ENCODE measurements at regions not wholly inside any gene's neighbourhood (a gene's known extent, or its start where the extent isn't known, plus 50 kb on each side); places are given as distances from the start of the nearest gene placed in this dataset.

DNA sequence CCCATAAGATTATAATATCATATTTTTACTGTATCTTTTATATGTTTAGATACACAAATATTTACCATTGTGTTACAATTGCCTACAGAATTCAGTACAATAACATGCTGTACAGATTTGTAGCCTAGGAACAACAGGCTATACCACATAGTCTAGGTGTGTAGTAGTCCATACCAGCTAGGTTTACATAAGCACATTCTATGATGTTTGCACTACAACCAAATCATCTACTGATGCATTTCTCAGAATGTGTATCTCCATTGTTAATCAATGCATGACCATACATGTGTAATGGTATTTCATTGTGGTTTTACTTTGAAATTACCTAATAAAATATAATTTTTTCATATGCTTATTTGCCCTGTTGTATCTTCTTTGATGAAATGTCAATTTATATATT, 288.1 kb upstream of the PCDH10 start:
- no peak for DNase-seq (ENCODE audit: low read depth)

DNA sequence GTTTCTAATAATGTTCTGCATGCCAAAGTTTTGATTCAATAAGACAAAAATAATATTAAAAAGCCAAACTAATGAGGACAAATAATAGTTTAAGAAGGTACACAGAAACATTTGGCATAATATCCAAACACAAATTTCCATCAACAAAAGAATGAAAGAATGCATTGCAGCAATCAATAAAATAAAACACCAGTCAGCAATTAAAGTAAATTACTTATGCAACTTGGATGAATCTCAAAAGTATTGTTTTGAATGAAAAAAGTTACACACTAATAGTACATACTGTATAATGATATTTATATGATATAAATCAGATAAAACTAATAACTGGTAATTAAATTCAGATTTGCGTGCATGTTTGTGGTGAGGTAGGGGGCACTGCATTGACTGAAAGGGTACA, 285.5 kb upstream of the PCDH10 start:
- DNase-seq (ENCODE audit: low read depth): no peak

DNA sequence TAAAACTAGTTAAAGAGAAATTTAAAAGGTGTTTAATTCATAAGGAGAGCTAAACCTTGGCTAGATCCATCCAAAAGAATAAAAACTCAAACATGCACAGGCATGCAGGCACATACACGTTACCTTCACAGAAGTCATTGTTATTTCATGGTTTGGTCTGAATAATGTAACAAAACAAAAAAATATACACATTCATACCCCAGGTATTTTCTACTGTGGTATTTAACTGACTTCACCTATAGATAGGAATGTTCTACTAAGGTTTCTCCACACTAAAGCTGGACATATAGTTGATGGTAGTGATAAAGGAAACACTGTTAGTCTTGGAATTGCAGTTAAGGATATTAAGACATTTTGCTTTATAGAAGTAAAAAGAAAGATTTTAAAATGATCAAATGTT, 283.6 kb upstream of the PCDH10 start:
- no peak for DNase-seq (ENCODE audit: low read depth)

GRCh38 chr4:132865922-132866321, 283.2 kb upstream of the PCDH10 start:
- no peak for DNase-seq (ENCODE audit: low read depth)

DNA sequence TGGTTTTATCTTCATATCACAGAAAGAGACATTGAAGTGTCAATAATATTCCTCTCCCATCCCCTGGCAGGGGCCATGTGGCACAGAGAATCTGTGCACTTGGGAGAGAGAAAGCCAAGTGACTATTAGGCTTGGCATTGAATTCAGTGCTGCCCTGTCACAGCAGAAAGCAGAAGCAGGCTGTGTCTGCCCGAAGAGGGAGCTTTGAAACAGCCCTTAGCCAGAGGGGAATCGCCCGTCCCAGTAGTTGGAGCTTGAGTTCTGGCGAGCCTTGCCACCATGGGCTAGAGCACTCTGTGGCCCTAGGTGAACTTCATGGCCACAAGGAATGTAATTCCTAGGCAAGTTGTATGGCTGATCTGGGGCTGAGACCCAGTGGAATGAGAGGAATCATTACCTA, 282.5 kb upstream of the PCDH10 start:
- DNase-seq (ENCODE audit: low read depth): no peak

DNA sequence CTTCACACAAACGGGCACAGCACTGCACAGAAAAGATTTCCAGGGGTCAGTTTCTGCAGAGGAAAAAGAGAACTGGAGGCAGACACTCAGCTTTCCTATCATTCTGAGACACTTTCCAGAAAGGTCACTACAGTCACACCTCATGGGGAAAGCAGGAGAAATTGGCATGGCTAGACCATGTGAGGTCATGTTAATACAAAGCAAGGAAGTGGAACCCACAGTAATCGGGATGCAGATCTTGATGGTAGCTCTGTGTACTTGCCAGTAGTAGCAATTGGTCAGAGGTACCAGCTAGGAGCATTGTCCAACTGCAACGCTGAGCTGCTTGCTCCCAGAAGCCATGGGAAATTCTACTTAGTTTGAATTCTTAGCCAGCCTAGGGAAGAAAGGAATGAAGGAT, 255.3 kb upstream of the PCDH10 start:
- no peak for DNase-seq (ENCODE audit: low read depth)

DNA sequence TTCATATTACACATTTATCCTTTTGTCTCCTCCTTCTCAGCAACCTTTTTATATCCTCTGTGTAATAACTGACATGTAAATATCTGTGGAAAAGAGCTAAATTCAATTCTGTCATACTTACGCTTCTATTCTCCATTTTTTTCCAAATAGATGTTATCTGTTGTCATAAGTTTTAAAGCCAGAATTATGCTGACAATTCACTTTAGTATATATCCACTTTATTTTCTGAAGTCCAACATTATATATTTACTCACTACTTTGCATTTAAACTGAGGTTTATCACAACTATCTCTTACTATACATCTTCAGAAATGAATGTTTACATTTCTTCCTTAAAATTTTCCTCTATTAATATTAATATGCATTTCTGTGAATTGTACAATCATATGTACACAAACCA, 247.9 kb upstream of the PCDH10 start:
- no peak for DNase-seq (ENCODE audit: low read depth)

GRCh38 chr4:132910229-132910748, 238.8 kb upstream of the PCDH10 start:
- DNase-seq (ENCODE audit: low read depth): no peak

GRCh38 chr4:132918096-132918495, 231.0 kb upstream of the PCDH10 start:
- DNase-seq (ENCODE audit: low read depth): no peak

GRCh38 chr4:132923516-132923915, 225.6 kb upstream of the PCDH10 start:
- no peak for DNase-seq (ENCODE audit: low read depth)

DNA sequence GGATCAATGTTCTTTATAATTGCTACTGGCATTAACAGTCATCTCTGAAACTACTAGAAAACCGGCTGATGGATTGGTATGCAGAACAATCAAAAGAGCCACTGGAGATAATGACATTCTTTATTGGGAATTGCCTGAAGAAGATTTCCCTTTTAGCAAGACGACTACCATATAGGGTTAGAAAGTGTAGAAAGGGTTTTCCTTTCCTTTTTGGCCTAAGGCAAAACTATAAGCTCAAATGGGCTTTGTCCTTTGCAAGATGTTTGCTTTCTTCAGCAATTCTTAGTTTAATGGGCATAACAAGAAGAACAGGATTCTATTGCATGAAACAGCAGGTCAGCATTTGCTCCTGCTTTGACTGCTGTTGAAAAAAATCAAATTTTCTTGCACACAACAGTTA, 214.2 kb upstream of the PCDH10 start:
- DNase-seq (ENCODE audit: low read depth): no peak

DNA sequence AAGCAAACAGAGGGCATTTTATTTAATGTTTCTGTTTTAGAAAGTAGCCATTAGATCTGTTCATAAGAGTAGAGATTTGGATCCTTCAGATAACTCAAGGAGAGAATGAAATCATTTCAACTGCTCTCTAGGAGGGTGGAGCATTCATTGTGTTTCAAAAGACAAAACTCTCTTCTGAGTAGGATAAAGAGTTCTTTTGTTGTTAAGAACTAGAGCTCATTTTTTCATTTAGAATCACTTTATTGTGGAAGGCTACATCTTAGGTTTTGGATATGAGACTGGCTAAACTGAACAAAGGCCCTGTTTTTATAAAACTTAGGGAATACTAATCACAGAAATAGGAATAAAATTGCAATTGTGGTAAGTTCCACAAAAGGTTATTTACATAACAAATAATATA, 193.9 kb upstream of the PCDH10 start:
- no peak for DNase-seq (ENCODE audit: low read depth)

DNA sequence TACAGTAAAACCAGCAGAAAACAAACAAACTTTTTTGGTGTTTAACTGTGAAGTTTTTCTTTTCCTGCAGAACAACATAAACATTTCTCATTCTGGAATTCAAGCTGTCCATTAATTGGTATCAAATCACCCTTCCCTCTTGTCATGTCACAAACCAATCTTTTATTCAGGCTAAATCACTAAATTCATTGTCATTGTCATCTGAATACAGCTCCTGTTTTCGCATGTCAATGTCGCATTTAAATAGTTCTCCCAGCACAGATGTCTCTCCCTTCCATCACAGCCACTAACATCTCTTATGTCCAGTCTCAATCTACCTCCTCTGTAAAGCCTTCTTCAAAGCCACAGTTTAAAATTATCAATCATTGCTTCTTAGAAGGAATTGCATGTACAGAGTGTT, 192.1 kb upstream of the PCDH10 start:
- no peak for DNase-seq (ENCODE audit: low read depth)

- no peak for DNase-seq (ENCODE audit: low read depth)
These were observed 190.4 kb upstream of the PCDH10 start for GRCh38 chr4:132958457-132959263.

DNA sequence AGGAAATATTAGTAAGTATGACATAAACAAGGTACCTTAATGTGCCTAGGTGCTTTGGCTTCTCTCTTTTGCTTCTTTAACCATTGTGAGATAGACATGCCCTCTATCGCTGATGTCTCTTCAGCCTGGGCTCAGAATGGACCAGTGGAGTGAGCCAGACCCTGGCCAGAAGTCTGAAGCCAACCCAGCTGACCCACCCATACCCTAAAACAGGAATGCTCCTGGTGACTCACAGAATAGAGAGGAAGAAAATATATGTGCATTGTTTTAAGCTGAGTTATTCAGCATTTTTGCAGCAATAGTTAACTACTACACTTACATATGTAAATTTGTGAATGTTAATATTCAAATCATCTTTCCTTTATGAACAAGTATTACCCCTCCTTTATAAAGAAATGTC, 167.5 kb upstream of the PCDH10 start:
- no peak for DNase-seq (ENCODE audit: low read depth)

DNA sequence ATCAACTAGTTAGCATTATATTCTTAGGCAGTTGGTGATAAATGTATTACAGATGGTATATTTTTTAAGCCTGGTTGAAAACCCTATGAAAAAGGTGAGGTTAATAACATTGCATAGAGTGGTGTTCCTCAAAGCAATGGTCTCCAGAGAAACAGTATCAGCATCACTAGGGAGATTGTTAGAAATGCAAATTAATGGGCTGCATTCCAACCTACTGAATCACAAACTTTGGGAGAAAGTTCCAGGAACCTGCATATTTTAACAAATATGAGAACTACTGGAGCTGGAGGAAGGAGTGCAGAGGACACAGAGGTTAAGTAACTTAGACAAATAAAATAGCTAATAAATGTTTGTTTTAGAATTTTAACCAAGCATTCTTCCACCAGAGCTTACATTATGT, 166.9 kb upstream of the PCDH10 start:
- DNase-seq (ENCODE audit: low read depth): no peak

- no peak for DNase-seq (ENCODE audit: low read depth)
These were observed 158.0 kb upstream of the PCDH10 start for GRCh38 chr4:132991111-132991510.

DNA sequence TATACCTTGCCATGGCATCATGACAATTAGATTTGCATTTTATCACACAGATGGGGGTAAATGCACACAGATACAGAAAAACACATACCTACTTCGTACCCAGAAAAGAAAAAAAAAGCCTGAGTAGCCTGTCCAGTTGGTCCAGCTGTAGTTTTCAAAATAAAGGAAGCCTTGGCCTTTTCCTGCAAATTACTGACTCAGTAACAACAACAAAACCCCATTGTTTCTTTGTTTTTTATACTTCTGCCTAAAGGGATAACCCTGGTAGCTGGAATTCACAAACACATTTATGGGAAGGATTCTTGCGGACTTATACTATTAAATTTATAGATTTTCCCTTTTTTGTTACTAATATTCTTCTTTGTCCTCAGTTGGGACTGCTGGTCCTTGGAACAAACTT, 156.4 kb upstream of the PCDH10 start:
- no peak for DNase-seq (ENCODE audit: low read depth)

GRCh38 chr4:132998585-132999230, 150.4 kb upstream of the PCDH10 start:
- DNase-seq (ENCODE audit: low read depth): no peak

DNA sequence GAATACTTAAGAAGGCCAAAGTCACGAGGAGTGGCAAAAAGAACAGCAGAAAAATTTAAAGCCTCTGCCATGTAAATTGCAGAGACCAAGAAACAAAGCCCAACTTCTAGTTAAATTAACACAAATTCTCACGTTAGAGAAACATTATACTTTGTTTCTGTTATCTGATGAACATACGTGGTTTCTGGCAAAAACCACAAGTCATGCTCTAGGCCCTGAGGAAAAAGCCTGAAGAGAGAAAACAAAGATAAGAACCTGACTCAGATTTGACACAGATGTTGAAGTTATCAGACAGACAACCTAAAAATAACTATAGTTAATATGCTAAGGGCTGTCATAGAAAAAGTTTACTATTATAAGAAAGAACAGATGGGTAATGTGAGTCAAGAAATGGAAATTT, 149.1 kb upstream of the PCDH10 start:
- no peak for DNase-seq (ENCODE audit: low read depth)

GRCh38 chr4:133003169-133003568, 145.9 kb upstream of the PCDH10 start:
- no peak for DNase-seq (ENCODE audit: low read depth)

DNA sequence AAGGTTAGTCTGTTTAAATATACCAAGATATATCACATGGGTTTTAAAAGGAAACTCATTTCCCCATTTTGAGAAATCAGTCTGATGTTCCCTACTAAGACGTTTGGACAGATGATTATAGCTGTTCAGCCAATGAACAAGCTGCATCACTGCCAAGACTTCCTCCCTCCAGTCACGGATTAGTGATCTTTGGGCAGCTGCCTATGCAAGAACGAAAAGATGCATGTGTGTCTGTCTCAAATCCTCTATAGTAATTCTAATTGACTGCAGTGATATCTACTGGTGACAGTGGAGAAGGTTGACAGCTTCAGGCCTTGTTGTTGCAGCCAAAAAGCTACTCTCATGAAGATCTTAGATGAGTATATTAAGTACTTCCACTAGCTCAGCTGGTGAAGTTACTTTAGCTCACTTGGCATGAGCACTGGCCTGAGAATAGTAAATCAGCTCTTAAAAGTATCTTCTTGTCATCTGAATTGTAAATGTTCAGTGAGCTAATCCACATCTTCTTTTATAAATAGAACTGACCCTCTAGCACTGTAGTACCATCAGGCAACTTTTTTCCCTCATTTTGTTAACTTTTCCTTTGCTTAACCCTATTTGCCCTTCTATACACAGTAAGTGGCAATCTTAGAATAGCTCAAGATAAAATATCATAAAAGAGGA, 134.5 kb upstream of the PCDH10 start:
- DNase-seq (ENCODE audit: low read depth): no peak

- no peak for DNase-seq (ENCODE audit: low read depth)
These were observed 103.8 kb upstream of the PCDH10 start for GRCh38 chr4:133045288-133045687.

All from activated gamma-delta T cell treated with anti-CD3 and anti-CD28 coated beads, Interleukin-2, amount 50 U/mL, for 16 hours (primary cell).